ENCODE measurements at regions not wholly inside any gene's neighbourhood (a gene's known extent, or its start where the extent isn't known, plus 50 kb on each side); places are given as distances from the start of the nearest gene placed in this dataset.

- TF ChIP-seq CTCF (IDR thresholded peaks at IDR 0.05; ENCODE audit: insufficient read depth, low read length, poor library complexity, severe bottlenecking) (no peak), EZH2phosphoT487 (conservative IDR thresholded peaks at IDR 0.05; ENCODE audit: low read length) (no peak)
Observed at GRCh38 chr10:2301227-2301626, 563.9 kb upstream of the ADARB2 start.

All from SU-DHL-6 (cell line).